OCI-LY7 (cell line): ENCODE measurements at regions not wholly inside any gene's neighbourhood (a gene's known extent, or its start where the extent isn't known, plus 50 kb on each side); places are given as distances from the start of the nearest gene placed in this dataset.

Source experiments
- BruUV-seq: library from RNA; stranded (reverse); fragments of 400-500 nt; replicated peaks from 2 replicates; lab custom pipeline; 2021; lab: Mats Ljungman, UMichigan
- CTCF ChIA-PET: fragments of 300-600 bp; sonication (Branson Sonifier 250); formaldehyde crosslinking; loops from one replicate; lab custom pipeline; 2022; ENCODE audit warnings: antibody characterized with exemption; ENCODE audit not compliant: unreplicated experiment; lab: Charles Lee
- POLR2A ChIA-PET: fragments of 300-600 bp; sonication (Branson Sonifier 250); formaldehyde crosslinking; loops from one replicate; lab custom pipeline; 2022; ENCODE audit warnings: antibody characterized with exemption; lab: Charles Lee
- DNase-seq: peaks from one replicate; pipeline ENCODE4 v3.0.0-alpha.2; 2015; ENCODE audit warnings: low spot score
- H2AFZ ChIP-seq: fragments of 200-600 bp; sonication (generic), shearing (Covaris generic); 2 replicates; pipeline ENCODE4 v1.6.1; 2014; ENCODE audit warnings: mild to moderate bottlenecking, antibody characterized with exemption, low read length, moderate library complexity
- H3K27ac ChIP-seq: fragments of 200-600 bp; sonication (generic); 2 replicates; pipeline ENCODE4 v1.5.1; 2014; ENCODE audit warnings: mixed run types, low read depth, mild to moderate bottlenecking, moderate library complexity, low read length, inconsistent platforms; ENCODE audit not compliant: poor library complexity, severe bottlenecking
- H3K36me3 ChIP-seq: fragments of 200-600 bp; sonication (generic); 2 replicates; pipeline ENCODE4 v1.6.1; 2014; ENCODE audit warnings: mild to moderate bottlenecking, antibody characterized with exemption, low read length, moderate library complexity, mixed read lengths; ENCODE audit not compliant: insufficient read depth
- H3K4me1 ChIP-seq: fragments of 200-600 bp; sonication (generic); 2 replicates; pipeline ENCODE4 v1.5.1; 2014; ENCODE audit warnings: mild to moderate bottlenecking, low read length; ENCODE audit not compliant: insufficient read depth, poor library complexity, severe bottlenecking
- H3K4me2 ChIP-seq: fragments of 200-600 bp; sonication (generic); 2 replicates; pipeline ENCODE4 v1.6.1; 2014; ENCODE audit warnings: mild to moderate bottlenecking, low read length
- H3K4me3 ChIP-seq: fragments of 200-600 bp; sonication (generic); 2 replicates; pipeline ENCODE4 v1.5.1; 2014; ENCODE audit warnings: mild to moderate bottlenecking, low read depth, low read length; ENCODE audit not compliant: poor library complexity, severe bottlenecking
- H3K79me2 ChIP-seq: fragments of 200-600 bp; sonication (generic); 2 replicates; pipeline ENCODE4 v1.6.1; 2016; ENCODE audit warnings: low read depth, mild to moderate bottlenecking, low read length, moderate library complexity, mixed read lengths; ENCODE audit not compliant: insufficient read depth
- H3K9me2 ChIP-seq: fragments of 200-600 bp; sonication (generic); 2 replicates; pipeline ENCODE4 v1.6.1; 2016; ENCODE audit warnings: mild to moderate bottlenecking, low read length, mixed read lengths; ENCODE audit not compliant: insufficient read depth
- H3K9me3 ChIP-seq: fragments of 200-600 bp; sonication (generic); 2 replicates; pipeline ENCODE4 v1.6.1; 2014; ENCODE audit warnings: mild to moderate bottlenecking, mixed run types, low read length, mixed read lengths
- H4K20me1 ChIP-seq: fragments of 200-600 bp; sonication (generic); 2 replicates; pipeline ENCODE4 v1.6.1; 2014; ENCODE audit warnings: mild to moderate bottlenecking, antibody characterized with exemption, low read length, moderate library complexity, mixed read lengths; ENCODE audit not compliant: insufficient read depth
- CTCF ChIP-seq: fragments of 200-600 bp; sonication (generic); conservative IDR thresholded peaks from 2 replicates; pipeline ENCODE4 v1.5.1; 2014; ENCODE audit warnings: mild to moderate bottlenecking, antibody characterized with exemption, low read length, moderate library complexity, mixed read lengths
- EZH2phosphoT487 ChIP-seq: fragments of 200-600 bp; sonication (generic); IDR thresholded peaks from 2 replicates; pipeline ENCODE4 v1.6.1; 2018; ENCODE audit warnings: low read depth, borderline replicate concordance, mild to moderate bottlenecking, mixed run types, antibody characterized with exemption, low read length, moderate library complexity, mixed read lengths
- intact Hi-C: fragments of 100-400 bp; cut with micrococcal nuclease; formaldehyde crosslinking; loops from one replicate; pipeline ENCODE4 v1.10.0; 2022; ENCODE audit not compliant: unreplicated experiment

GRCh38 chr2:239762106-239762505, 263.0 kb downstream of the NDUFA10 start:
- POLR2A ChIA-PET, result no interaction called here

GRCh38 chr2:239760596-239760995, 264.5 kb downstream of the NDUFA10 start:
- ChIA-PET POLR2A (no interaction called here), CTCF (no interaction called here)
- no peak for DNase-seq
- Histone ChIP-seq H3K36me3 (no peaks in the 10 kb centered on the region), H3K27ac (no peak overlapping the region), H3K79me2 (no peaks in the 10 kb centered on the region), H3K4me1 (no peaks in the 10 kb centered on the region), H2AFZ (no peak overlapping the region), H3K9me2 (no peaks in the 10 kb centered on the region), H4K20me1 (no peaks in the 10 kb centered on the region), H3K9me3 (no peaks in the 10 kb centered on the region), H3K4me2 (no peak overlapping the region), H3K4me3 (no peak overlapping the region)
- no TSS peak for BruUV-seq
- intact Hi-C loops, result no loop called here
- TF ChIP-seq EZH2phosphoT487 (no peak), CTCF (no peak)

More at GRCh38 chr2:239762106-239762505, 263.0 kb downstream of the NDUFA10 start:
- Histone ChIP-seq H3K4me1 (no peaks in the 10 kb centered on the region), H3K4me3 (no peak overlapping the region), H3K36me3 (no peaks in the 10 kb centered on the region), H3K9me2 (no peaks in the 10 kb centered on the region), H3K79me2 (no peaks in the 10 kb centered on the region), H3K27ac (no peak overlapping the region), H3K9me3 (no peaks in the 10 kb centered on the region), H3K4me2 (no peak overlapping the region), H4K20me1 (no peaks in the 10 kb centered on the region), H2AFZ (no peak overlapping the region)
- CTCF ChIA-PET, result no interaction called here
- BruUV-seq, result no TSS peak
- TF ChIP-seq CTCF (no peak), EZH2phosphoT487 (no peak)
- no peak for DNase-seq
- intact Hi-C loops, result no loop called here

DNA sequence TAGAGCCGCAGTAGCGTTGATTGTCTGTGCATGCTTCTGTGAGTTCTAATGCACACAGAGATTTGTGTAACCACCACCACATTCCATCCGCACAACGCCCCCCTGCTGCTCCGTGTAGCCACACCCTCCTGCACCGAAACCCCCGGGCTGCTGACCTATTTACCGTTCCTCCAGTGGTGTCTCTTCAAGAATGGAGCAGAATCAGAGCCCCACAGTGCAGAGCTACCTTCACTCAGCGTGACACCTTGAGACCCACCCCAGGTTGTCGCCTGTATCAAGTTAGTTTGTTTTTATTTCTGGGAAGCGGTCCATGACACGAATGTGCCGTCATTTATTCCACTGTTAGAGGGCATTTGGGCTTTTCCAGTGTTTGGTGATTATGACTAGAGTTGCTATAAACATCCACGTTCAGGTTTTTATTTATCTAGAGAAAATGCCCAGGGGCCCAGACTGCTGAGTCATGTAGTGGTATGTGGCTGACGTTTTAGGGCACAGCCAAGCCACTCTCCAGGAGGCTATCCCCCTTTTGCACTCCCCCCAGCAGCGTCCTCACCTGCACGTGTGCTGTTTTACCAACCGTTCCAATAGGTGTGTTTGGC, 266.8 kb downstream of the NDUFA10 start:
- Histone ChIP-seq H3K4me2 (no peak overlapping the region), H2AFZ (no peak overlapping the region), H3K36me3 (no peaks in the 10 kb centered on the region), H3K27ac (no peak overlapping the region), H3K79me2 (no peaks in the 10 kb centered on the region), H3K9me2 (no peaks in the 10 kb centered on the region), H3K4me3 (no peak overlapping the region), H3K4me1 (no peaks in the 10 kb centered on the region), H4K20me1 (no peaks in the 10 kb centered on the region), H3K9me3 (no peaks in the 10 kb centered on the region)
- TF ChIP-seq CTCF (no peak), EZH2phosphoT487 (no peak)
- no peak for DNase-seq
- no TSS peak for BruUV-seq
- CTCF ChIA-PET, result no interaction called here
- POLR2A ChIA-PET, result no interaction called here
- intact Hi-C loops, result no loop called here
